Esophagus muscularis mucosa (tissue), 4 donors: ENCODE measurements at regions not wholly inside any gene's neighbourhood (a gene's known extent, or its start where the extent isn't known, plus 50 kb on each side); places are given as distances from the start of the nearest gene placed in this dataset.

Experiments
- EP300 ChIP-seq: sonication (generic); formaldehyde crosslinking; IDR thresholded peaks from one replicate; pipeline ENCODE4 v1.6.1; 2017; ENCODE audit warnings: antibody characterized with exemption
- POLR2A ChIP-seq: fragments of 450-650 bp; IDR thresholded peaks from one replicate; pipeline ENCODE4 v1.6.1; 2017; ENCODE audit warnings: antibody characterized with exemption, moderate library complexity, mild to moderate bottlenecking, low read depth
- POLR2AphosphoS5 ChIP-seq, 2 donors: sonication (generic); formaldehyde crosslinking; IDR thresholded peaks; one replicate each; pipeline ENCODE4 v1.6.1; 2017; ENCODE audit warnings: antibody characterized with exemption in 2 of 2
- TF ChIP-seq, protein P1 (sequence below), 3 experiments: fragments of 200-600 bp in 2 of 3; fragments of 450-650 bp in 1 of 3; sonication (generic) in 2 of 3; IDR thresholded peaks; one replicate each; pipeline ENCODE4 v1.5.1; 2017 to 2019; ENCODE audit warnings: antibody characterized with exemption in 3 of 3, mild to moderate bottlenecking in 2 of 3, moderate library complexity in 1 of 3

DNA sequence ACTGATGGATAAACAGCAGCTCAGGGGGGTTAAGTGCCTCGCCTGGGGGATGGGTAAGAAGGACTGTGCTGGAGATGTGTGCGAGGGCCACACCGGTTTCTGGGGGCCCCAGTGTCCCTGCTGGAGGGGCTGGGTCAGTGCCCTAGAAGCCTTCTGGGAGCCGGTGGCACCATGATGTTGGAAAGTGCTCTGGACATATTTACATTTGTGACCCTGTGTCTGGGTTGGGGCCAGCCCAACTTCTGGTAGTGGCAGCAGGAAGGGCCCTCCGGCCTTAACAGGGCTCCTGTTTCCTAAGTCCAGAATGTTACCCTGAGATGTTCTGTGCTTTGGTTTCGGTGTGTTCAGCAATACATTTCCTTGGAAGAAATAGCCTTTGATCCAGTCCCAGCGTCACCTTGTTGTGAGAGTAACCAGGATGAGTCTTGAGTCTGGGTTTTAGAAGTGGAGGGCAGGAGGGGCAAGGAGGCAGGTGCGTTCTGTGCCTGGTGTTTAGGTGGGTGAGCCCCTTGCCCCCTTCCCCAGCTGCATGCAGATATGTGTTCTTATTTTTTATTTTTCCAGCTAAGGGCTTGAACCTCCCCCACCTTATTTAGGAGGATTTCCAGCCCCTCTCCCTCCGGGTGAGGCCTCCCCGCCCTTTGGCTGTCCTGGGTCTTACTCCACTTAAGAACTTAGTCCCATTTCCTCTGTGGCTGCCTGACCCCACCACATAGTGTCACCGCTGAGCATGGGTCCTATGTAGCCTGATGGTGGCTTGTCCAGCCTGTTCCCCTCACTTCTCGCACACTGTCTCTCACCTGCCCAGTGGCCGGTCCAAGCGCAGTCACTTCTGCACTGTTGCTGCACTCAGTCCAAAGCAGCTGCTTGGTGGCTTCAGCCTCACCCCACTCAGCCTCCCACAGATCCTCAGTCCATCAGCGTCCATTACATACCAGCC, 132.7 kb upstream of the HS6ST1 start:
- TF ChIP-seq POLR2AphosphoS5 (IDR thresholded peaks at IDR 0.05), result no peak
- TF ChIP-seq, protein P1, sequence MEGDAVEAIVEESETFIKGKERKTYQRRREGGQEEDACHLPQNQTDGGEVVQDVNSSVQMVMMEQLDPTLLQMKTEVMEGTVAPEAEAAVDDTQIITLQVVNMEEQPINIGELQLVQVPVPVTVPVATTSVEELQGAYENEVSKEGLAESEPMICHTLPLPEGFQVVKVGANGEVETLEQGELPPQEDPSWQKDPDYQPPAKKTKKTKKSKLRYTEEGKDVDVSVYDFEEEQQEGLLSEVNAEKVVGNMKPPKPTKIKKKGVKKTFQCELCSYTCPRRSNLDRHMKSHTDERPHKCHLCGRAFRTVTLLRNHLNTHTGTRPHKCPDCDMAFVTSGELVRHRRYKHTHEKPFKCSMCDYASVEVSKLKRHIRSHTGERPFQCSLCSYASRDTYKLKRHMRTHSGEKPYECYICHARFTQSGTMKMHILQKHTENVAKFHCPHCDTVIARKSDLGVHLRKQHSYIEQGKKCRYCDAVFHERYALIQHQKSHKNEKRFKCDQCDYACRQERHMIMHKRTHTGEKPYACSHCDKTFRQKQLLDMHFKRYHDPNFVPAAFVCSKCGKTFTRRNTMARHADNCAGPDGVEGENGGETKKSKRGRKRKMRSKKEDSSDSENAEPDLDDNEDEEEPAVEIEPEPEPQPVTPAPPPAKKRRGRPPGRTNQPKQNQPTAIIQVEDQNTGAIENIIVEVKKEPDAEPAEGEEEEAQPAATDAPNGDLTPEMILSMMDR (IDR thresholded peaks at IDR 0.05), result no peak
- no peak for TF ChIP-seq EP300
- TF ChIP-seq POLR2A, result no peak
